Left cardiac atrium (tissue), 4 donors: ENCODE measurements at regions not wholly inside any gene's neighbourhood (a gene's known extent, or its start where the extent isn't known, plus 50 kb on each side); places are given as distances from the start of the nearest gene placed in this dataset.
"Not testable (repeated sequence)": the region's sequence is repeated elsewhere in the genome, so short reads cannot be mapped to it uniquely, and the experiment has no call there.

Experiments used
- ATAC-seq, 2 donors: fragments of 200-7000 bp; cut with Tn5 transposase; one replicate each; pipeline ENCODE4 v1.9.1; 2020; ENCODE audit warnings: mild to moderate bottlenecking in 2 of 2, moderate library complexity in 2 of 2
- DNase-seq: peaks from one replicate; pipeline ENCODE4 v3.0.0-alpha.2; 2020
- intact Hi-C, 2 donors: fragments of 100-400 bp; cut with DNase I; formaldehyde crosslinking; loops; one replicate each; pipeline versions ENCODE4 v1.14.1 to v1.15.1; 2022 to 2023
- donor health status: DM: no; HTN: yes; CAD: no.
- donor health status: DM: no; HTN: yes; CAD: no; lungs with severe emphysema.
- donor health status: DM: yes; HTN: yes; CAD: no.
- donor health status: Dilated cardiomyopathy.

- no peak for DNase-seq
- intact Hi-C loops: no loop called here
- no peak for ATAC-seq
Observed at GRCh38 chr3:165526367-165526766, 310.9 kb downstream of the BCHE start.

GRCh38 chr3:165523801-165524200 is 313.4 kb downstream of the BCHE start:
- no peak for ATAC-seq
- intact Hi-C loops: no loop called here
- DNase-seq: no peak

- intact Hi-C loops: no loop called here
- ATAC-seq (no peak), DNase-seq (no peak)
Observed at GRCh38 chr3:165522386-165522785, 314.8 kb downstream of the BCHE start.

GRCh38 chr3:165521131-165521871 is 315.9 kb downstream of the BCHE start:
- intact Hi-C loops: no loop called here
- no peak for ATAC-seq
- DNase-seq: no peak

- intact Hi-C loops: no loop called here
- ATAC-seq: no peak
Observed at GRCh38 chr3:165519687-165520086, 317.5 kb downstream of the BCHE start.

GRCh38 chr3:165518346-165518745 is 318.9 kb downstream of the BCHE start:
- DNase-seq (no peak), ATAC-seq (peak in 1 of 2 donors; percentile 78)
- intact Hi-C loops: no loop called here

More at GRCh38 chr3:165519687-165520086, 317.5 kb downstream of the BCHE start:
- no peak for DNase-seq

- ATAC-seq: no peak
- DNase-seq: no peak
- intact Hi-C loops: no loop called here
Observed at GRCh38 chr3:165513715-165514701, 317.8 kb upstream of the SLITRK3 start.

- DNase-seq (no peak), ATAC-seq (no peak)
- intact Hi-C loops: no loop called here
Observed at GRCh38 chr3:165507576-165507975, 311.4 kb upstream of the SLITRK3 start.

- no peak for ATAC-seq
- intact Hi-C loops: no loop called here
- no peak for DNase-seq
Observed at GRCh38 chr3:165507060-165507459, 310.9 kb upstream of the SLITRK3 start.

- intact Hi-C loops: no loop called here
- ATAC-seq (no peak), DNase-seq (no peak)
Observed at GRCh38 chr3:165505657-165506056, 309.5 kb upstream of the SLITRK3 start.

- DNase-seq (no peak), ATAC-seq (no peak)
- intact Hi-C loops: no loop called here
Observed at GRCh38 chr3:165504554-165504953, 308.4 kb upstream of the SLITRK3 start.

GRCh38 chr3:165503825-165504224 is 307.6 kb upstream of the SLITRK3 start:
- no peak for DNase-seq
- intact Hi-C loops: no loop called here
- no peak for ATAC-seq

GRCh38 chr3:165503346-165503745 is 307.2 kb upstream of the SLITRK3 start:
- intact Hi-C loops: no loop called here
- ATAC-seq (no peak), DNase-seq (no peak)

- no peak for ATAC-seq
- no peak for DNase-seq
- intact Hi-C loops: no loop called here
Observed at GRCh38 chr3:165502707-165503106, 306.5 kb upstream of the SLITRK3 start.

- intact Hi-C loops, ATAC-seq, DNase-seq: not testable (repeated sequence)
Observed at GRCh38 chr3:165498742-165499141, 302.6 kb upstream of the SLITRK3 start.

- no peak for DNase-seq
- peak; percentile 19 to 49 for ATAC-seq
- intact Hi-C loops: no loop called here
Observed at GRCh38 chr3:165491487-165491886, 295.3 kb upstream of the SLITRK3 start.

GRCh38 chr3:165476399-165477060 is 280.3 kb upstream of the SLITRK3 start:
- DNase-seq (no peak), ATAC-seq (no peak)
- intact Hi-C loops: no loop called here

GRCh38 chr3:165466856-165467255 is 270.7 kb upstream of the SLITRK3 start:
- intact Hi-C loops: no loop called here
- no peak for DNase-seq

GRCh38 chr3:165464736-165465135 is 268.6 kb upstream of the SLITRK3 start:
- intact Hi-C loops: no loop called here
- DNase-seq (no peak), ATAC-seq (no peak)

More at GRCh38 chr3:165466856-165467255, 270.7 kb upstream of the SLITRK3 start:
- ATAC-seq: no peak

GRCh38 chr3:165463531-165463930 is 267.3 kb upstream of the SLITRK3 start:
- ATAC-seq (peak in 1 of 2 donors; percentile 43), DNase-seq (no peak)
- intact Hi-C loops: no loop called here
